ENCODE measurements at regions not wholly inside any gene's neighbourhood (a gene's known extent, or its start where the extent isn't known, plus 50 kb on each side); places are given as distances from the start of the nearest gene placed in this dataset.

GRCh38 chr7:45415265-45415664 lies 158.9 kb upstream of the ADCY1 start (continued):
- no peak for TF ChIP-seq STAT1 (IDR thresholded peaks at IDR 0.05; ENCODE audit: unreplicated experiment)
- TF ChIP-seq EZH2 (IDR thresholded peaks at IDR 0.05; ENCODE audit: low read depth, unreplicated experiment), result no peak

- TF ChIP-seq EZH2 (IDR thresholded peaks at IDR 0.05; ENCODE audit: low read depth, unreplicated experiment), result no peak
- TF ChIP-seq CTCF (conservative IDR thresholded peaks at IDR 0.05; ENCODE audit: low read depth in 2 of 2), result no peak
- no peak for TF ChIP-seq CREB1 (CRISPR knock-in tag; IDR thresholded peaks at IDR 0.05; ENCODE audit: low read depth)
- TF ChIP-seq POLR2AphosphoS5 (IDR thresholded peaks at IDR 0.05; ENCODE audit: low read depth), result no peak
- no peak for TF ChIP-seq ETS1 (IDR thresholded peaks at IDR 0.05)
- TF ChIP-seq ZNF462 (CRISPR knock-in tag; IDR thresholded peaks at IDR 0.05), result no peak
- TF ChIP-seq ZNF331 (CRISPR knock-in tag; IDR thresholded peaks at IDR 0.05; ENCODE audit: low read depth), result no peak
- no peak for TF ChIP-seq EZH2phosphoT487 (IDR thresholded peaks at IDR 0.05; ENCODE audit: unreplicated experiment)
- ATAC-seq, result no peak
- no peak for DNase-seq (ENCODE audit: low spot score)
- Histone ChIP-seq H3K9me2 (ENCODE audit: insufficient read depth) (no peaks in the 10 kb centered on the region), H3K79me2 (replicated peaks; ENCODE audit: insufficient read depth) (no peaks in the 10 kb centered on the region), H3K36me3 (ENCODE audit: insufficient read depth) (no peaks in the 10 kb centered on the region), H3K4me3 (no peak overlapping the region), H3K4me2 (no peak overlapping the region), H3K27ac (ENCODE audit: low read depth) (no peak overlapping the region), H2AFZ (0 out of 2 replicates have a peak overlapping the region, but pooled peaks have one; percentile 66), H3K4me1 (ENCODE audit: insufficient read depth) (no peaks in the 10 kb centered on the region), H3F3A (replicated peaks; ENCODE audit: low read depth) (no peaks in the 10 kb centered on the region), H4K20me1 (replicated peaks; ENCODE audit: insufficient read depth) (no peaks in the 10 kb centered on the region), H3K27me3 (ENCODE audit: insufficient read depth) (no peaks in the 10 kb centered on the region)
- H3K36me3 Mint-ChIP-seq (ENCODE audit: low read depth), result no peaks in the 10 kb centered on the region; the same call in 2 of the 3 replicates
- H3K9me3 Mint-ChIP-seq, result peaks cover 6% of the 10 kb centered on the region; the same call in 1 of the 3 replicates
- no peaks in the 10 kb centered on the region for H3K27me3 Mint-ChIP-seq (ENCODE audit: insufficient read depth, low read depth, poor library complexity)
- H3K4me1 Mint-ChIP-seq, result no peaks in the 10 kb centered on the region
- H3K27ac Mint-ChIP-seq, result no peak overlapping the region
- H3K4me3 Mint-ChIP-seq, result no peak overlapping the region
Measured at GRCh38 chr7:45416846-45417245, 157.3 kb upstream of the ADCY1 start.

All from GM23338 (cell line).